A549 (cell line): ENCODE measurements at regions not wholly inside any gene's neighbourhood (a gene's known extent, or its start where the extent isn't known, plus 50 kb on each side); places are given as distances from the start of the nearest gene placed in this dataset.

Experiments used
- ATAC-seq, 2 experiments: fragments of 200-7000 bp in 1 of 2; fragments of >200 bp in 1 of 2; cut with Nextera tagmentation in 1 of 2; cut with Tn5 transposase in 1 of 2; 3 replicates each; pipeline versions ENCODE4 v1.8.0 to v1.9.1; 2018 to 2020; ENCODE audit warnings: mild to moderate bottlenecking in 1 of 2, moderate library complexity in 1 of 2
- CTCF ChIA-PET: fragments of 300-600 bp; sonication (Branson Sonifier 250); formaldehyde crosslinking; extraction: SDS; loops from one replicate; lab custom pipeline; 2021; ENCODE audit warnings: antibody characterized with exemption, inconsistent platforms; lab: Yijun Ruan, JAX
- POLR2A ChIA-PET: fragments of 350-600 bp; formaldehyde crosslinking; extraction: SDS; loops from one replicate; lab custom pipeline; 2021; ENCODE audit warnings: antibody characterized with exemption, inconsistent platforms; lab: Yijun Ruan, JAX
- DNase-seq, 2 experiments: peaks; one replicate each; pipeline versions ENCODE4 v3.0.0 to v3.0.0-alpha.2; 2011 to 2016; ENCODE audit warnings: low read depth in 1 of 2, low spot score in 1 of 2
- FAIRE-seq: peaks from 2 replicates; lab custom pipeline; 2011; peaks lifted over from hg19 to GRCh38; lab: Jason Lieb, UNC
- H3K27ac ChIP-seq, 2 experiments: fragments of >200 bp; sonication (Bioruptor Twin); formaldehyde crosslinking; 3 replicates each; pipeline ENCODE4 v1.5.1; 2016 to 2017
- H3K4me1 ChIP-seq: fragments of >200 bp; sonication (Bioruptor Twin); formaldehyde crosslinking; 3 replicates; pipeline ENCODE4 v1.6.1; 2016
- H3K4me2 ChIP-seq: fragments of >200 bp; sonication (Bioruptor Twin); formaldehyde crosslinking; 3 replicates; pipeline ENCODE4 v1.6.1; 2016
- H3K4me3 ChIP-seq: fragments of >200 bp; sonication (Bioruptor Twin); formaldehyde crosslinking; 3 replicates; pipeline ENCODE4 v1.5.1; 2016
- H3K9me3 ChIP-seq: fragments of >200 bp; sonication (Bioruptor Twin); formaldehyde crosslinking; 3 replicates; pipeline ENCODE4 v1.6.1; 2016
- CEBPB ChIP-seq, 2 experiments: fragments of >200 bp in 1 of 2; sonication (Bioruptor Twin) in 1 of 2; formaldehyde crosslinking in 1 of 2; IDR thresholded peaks; 2 replicates each; pipeline ENCODE4 v1.6.1; 2012 to 2016
- CHD4 ChIP-seq: fragments of 200-600 bp; sonication (generic); IDR thresholded peaks from 2 replicates; pipeline ENCODE4 v1.6.1; 2016; ENCODE audit warnings: antibody characterized with exemption, mild to moderate bottlenecking, borderline replicate concordance
- EHF ChIP-seq: fragments of 250-450 bp; sonication (Bioruptor Pico); IDR thresholded peaks from 2 replicates; pipeline ENCODE4 v1.5.0; 2020; ENCODE audit warnings: mild to moderate bottlenecking
- EP300 ChIP-seq, 2 experiments: fragments of >200 bp; sonication (Bioruptor Twin); formaldehyde crosslinking; IDR thresholded peaks; 2 replicates in 1 of 2; 3 replicates in 1 of 2; pipeline ENCODE4 v1.6.1; 2016 to 2017
- ESRRA ChIP-seq: fragments of 150-350 bp; IDR thresholded peaks from 2 replicates; pipeline ENCODE4 v1.6.1; 2014; ENCODE audit warnings: mild to moderate bottlenecking, low read length, borderline replicate concordance
- FOSB ChIP-seq: fragments of 250-450 bp; sonication (Bioruptor Pico); IDR thresholded peaks from 2 replicates; pipeline ENCODE4 v1.5.0; 2020; ENCODE audit warnings: mild to moderate bottlenecking, moderate library complexity
- FOSL2 ChIP-seq, 2 experiments: fragments of 450-650 bp in 1 of 2; fragments of >200 bp in 1 of 2; sonication (Bioruptor Twin) in 1 of 2; formaldehyde crosslinking; IDR thresholded peaks; 2 replicates each; pipeline versions ENCODE4 v1.5.0 to v1.6.1; 2016 to 2020; ENCODE audit warnings: mild to moderate bottlenecking in 1 of 2, moderate library complexity in 1 of 2
- JUNB ChIP-seq: fragments of >200 bp; sonication (Bioruptor Twin); formaldehyde crosslinking; IDR thresholded peaks from 2 replicates; pipeline ENCODE4 v1.6.1; 2016
- MAFK ChIP-seq: fragments of 450-650 bp; IDR thresholded peaks from 2 replicates; pipeline ENCODE4 v1.6.1; 2014; ENCODE audit not compliant: partially characterized antibody
- POLR2A ChIP-seq: IDR thresholded peaks from 2 replicates; pipeline ENCODE4 v1.6.1; 2012; ENCODE audit warnings: mild to moderate bottlenecking, low read length
- POLR2AphosphoS2 ChIP-seq: conservative IDR thresholded peaks from 2 replicates; pipeline ENCODE4 v1.6.1; 2012; ENCODE audit warnings: low read length, improper control_type of control experiment, inconsistent platforms
- RARB ChIP-seq: fragments of 250-450 bp; sonication (Bioruptor Pico); IDR thresholded peaks from 2 replicates; pipeline ENCODE4 v1.8.0; 2021; ENCODE audit warnings: mild to moderate bottlenecking, moderate library complexity
- RNF2 ChIP-seq: fragments of 200-600 bp; sonication (generic); IDR thresholded peaks from 2 replicates; pipeline ENCODE4 v1.6.1; 2016; ENCODE audit warnings: low read depth, mild to moderate bottlenecking, antibody characterized with exemption, moderate library complexity, borderline replicate concordance
- SMC3 ChIP-seq: fragments of >200 bp; sonication (Bioruptor Twin); formaldehyde crosslinking; IDR thresholded peaks from 3 replicates; pipeline ENCODE4 v1.6.1; 2018; ENCODE audit warnings: inconsistent platforms
- SREBF2 ChIP-seq: fragments of 450-650 bp; IDR thresholded peaks from 2 replicates; pipeline ENCODE4 v1.6.1; 2014; ENCODE audit warnings: mild to moderate bottlenecking, moderate library complexity
- TFCP2L1 ChIP-seq: fragments of 250-450 bp; sonication (Bioruptor Pico); IDR thresholded peaks from 2 replicates; pipeline ENCODE4 v1.5.0; 2021; ENCODE audit warnings: mild to moderate bottlenecking
- ZC3H11A ChIP-seq: fragments of 450-650 bp; IDR thresholded peaks from 2 replicates; pipeline ENCODE4 v1.6.1; 2014; ENCODE audit warnings: antibody characterized with exemption, mild to moderate bottlenecking
- ZNF302 ChIP-seq: fragments of 250-450 bp; sonication (Bioruptor Pico); IDR thresholded peaks from 2 replicates; pipeline ENCODE4 v1.9.0; 2021; ENCODE audit warnings: inconsistent platforms, mild to moderate bottlenecking, moderate library complexity
- ZSCAN20 ChIP-seq: fragments of 250-450 bp; sonication (Bioruptor Pico); IDR thresholded peaks from 2 replicates; pipeline ENCODE4 v1.8.0; 2022; ENCODE audit warnings: mild to moderate bottlenecking, moderate library complexity
- WGBS: methylation state at CpG from one replicate; pipeline ENCODE4 v1.1.6; 2017; ENCODE audit errors: missing lambda C conversion rate; 5-methylcytosine and 5-hydroxymethylcytosine counted together
- TF ChIP-seq, protein P1 (sequence below): fragments of 200-600 bp; sonication (generic); IDR thresholded peaks from 2 replicates; pipeline ENCODE4 v1.6.1; 2016; ENCODE audit warnings: antibody characterized with exemption, mild to moderate bottlenecking, moderate library complexity
- TF ChIP-seq, protein P2 (sequence below): IDR thresholded peaks from 2 replicates; pipeline ENCODE4 v1.6.1; 2012; ENCODE audit warnings: low read depth, borderline replicate concordance
- TF ChIP-seq, protein P3 (sequence below): fragments of >200 bp; sonication (Bioruptor Twin); formaldehyde crosslinking; IDR thresholded peaks from 3 replicates; pipeline ENCODE4 v1.6.1; 2016
- TF ChIP-seq, protein P4 (sequence below): fragments of 450-650 bp; IDR thresholded peaks from 2 replicates; pipeline ENCODE4 v1.6.1; 2014; ENCODE audit warnings: antibody characterized with exemption
- TF ChIP-seq, protein P5 (sequence below): fragments of 250-450 bp; sonication (Bioruptor Pico); IDR thresholded peaks from 2 replicates; pipeline ENCODE4 v1.5.0; 2020; ENCODE audit warnings: low read depth, mild to moderate bottlenecking, moderate library complexity
- TF ChIP-seq, protein P6 (sequence below): fragments of >200 bp; sonication (Bioruptor Twin); formaldehyde crosslinking; IDR thresholded peaks from 2 replicates; pipeline ENCODE4 v1.6.1; 2016

DNA sequence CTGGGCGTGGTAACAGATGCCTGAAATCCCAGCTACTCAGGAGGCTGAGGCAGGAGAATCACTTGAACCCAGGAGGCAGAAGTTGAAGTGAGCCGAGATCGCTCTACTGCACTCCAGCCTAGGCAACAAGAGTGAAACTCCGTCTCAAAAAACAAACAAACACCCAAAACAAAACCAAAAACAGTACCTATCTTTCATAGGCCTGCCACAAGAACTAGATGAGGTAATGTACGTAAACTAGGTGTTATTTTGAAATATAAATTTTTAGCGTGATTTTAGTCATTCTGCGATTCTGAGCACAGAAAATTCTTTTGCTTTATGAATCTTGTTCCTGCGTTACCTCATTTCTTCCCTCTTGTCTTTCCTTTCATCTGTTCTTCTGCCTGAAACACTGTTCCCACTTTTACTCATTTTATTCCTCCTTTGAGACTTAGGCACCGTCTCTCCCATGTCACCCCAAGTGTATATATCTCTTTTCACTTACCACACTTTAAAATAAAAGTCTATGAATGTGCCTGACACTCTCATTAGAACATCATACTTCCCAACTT lies 238.2 kb upstream of the HTR2A start (continued):
- TF ChIP-seq, protein P1, sequence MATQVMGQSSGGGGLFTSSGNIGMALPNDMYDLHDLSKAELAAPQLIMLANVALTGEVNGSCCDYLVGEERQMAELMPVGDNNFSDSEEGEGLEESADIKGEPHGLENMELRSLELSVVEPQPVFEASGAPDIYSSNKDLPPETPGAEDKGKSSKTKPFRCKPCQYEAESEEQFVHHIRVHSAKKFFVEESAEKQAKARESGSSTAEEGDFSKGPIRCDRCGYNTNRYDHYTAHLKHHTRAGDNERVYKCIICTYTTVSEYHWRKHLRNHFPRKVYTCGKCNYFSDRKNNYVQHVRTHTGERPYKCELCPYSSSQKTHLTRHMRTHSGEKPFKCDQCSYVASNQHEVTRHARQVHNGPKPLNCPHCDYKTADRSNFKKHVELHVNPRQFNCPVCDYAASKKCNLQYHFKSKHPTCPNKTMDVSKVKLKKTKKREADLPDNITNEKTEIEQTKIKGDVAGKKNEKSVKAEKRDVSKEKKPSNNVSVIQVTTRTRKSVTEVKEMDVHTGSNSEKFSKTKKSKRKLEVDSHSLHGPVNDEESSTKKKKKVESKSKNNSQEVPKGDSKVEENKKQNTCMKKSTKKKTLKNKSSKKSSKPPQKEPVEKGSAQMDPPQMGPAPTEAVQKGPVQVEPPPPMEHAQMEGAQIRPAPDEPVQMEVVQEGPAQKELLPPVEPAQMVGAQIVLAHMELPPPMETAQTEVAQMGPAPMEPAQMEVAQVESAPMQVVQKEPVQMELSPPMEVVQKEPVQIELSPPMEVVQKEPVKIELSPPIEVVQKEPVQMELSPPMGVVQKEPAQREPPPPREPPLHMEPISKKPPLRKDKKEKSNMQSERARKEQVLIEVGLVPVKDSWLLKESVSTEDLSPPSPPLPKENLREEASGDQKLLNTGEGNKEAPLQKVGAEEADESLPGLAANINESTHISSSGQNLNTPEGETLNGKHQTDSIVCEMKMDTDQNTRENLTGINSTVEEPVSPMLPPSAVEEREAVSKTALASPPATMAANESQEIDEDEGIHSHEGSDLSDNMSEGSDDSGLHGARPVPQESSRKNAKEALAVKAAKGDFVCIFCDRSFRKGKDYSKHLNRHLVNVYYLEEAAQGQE = no peak
- TF ChIP-seq, protein P2, sequence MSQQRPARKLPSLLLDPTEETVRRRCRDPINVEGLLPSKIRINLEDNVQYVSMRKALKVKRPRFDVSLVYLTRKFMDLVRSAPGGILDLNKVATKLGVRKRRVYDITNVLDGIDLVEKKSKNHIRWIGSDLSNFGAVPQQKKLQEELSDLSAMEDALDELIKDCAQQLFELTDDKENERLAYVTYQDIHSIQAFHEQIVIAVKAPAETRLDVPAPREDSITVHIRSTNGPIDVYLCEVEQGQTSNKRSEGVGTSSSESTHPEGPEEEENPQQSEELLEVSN = no peak

DNA sequence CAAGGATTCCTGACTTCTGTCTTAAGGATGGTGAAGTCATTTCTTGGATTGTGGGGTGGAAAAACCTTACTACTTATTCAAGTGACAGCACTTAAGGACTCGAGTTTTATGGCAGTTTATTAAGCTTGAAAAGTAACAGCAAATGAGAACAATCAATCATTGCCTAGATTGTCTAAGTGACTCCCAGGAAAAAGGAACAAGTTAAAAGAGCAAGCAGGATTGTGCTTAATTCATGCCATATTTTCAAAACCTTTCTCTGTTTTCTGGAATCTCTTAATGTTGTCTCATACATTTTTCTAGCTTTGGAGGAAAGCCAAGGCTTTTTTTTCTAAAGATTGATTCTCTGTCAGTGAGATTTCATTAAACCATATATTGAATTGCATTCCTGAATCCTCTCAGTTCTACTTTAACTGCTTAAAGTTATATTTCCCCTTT lies 236.2 kb upstream of the HTR2A start:
- CTCF ChIA-PET = interaction anchor here (0.6 kb wide), 1 partner anchor 245 kb away, joined by 3 read pairs; no protein-coding TSS in a partner anchor
- no peaks in the 10 kb centered on the region for H3K4me1 ChIP-seq
- no peak for FAIRE-seq
- H3K27ac ChIP-seq = no peak overlapping the region
- no peak for TF ChIP-seq SMC3
- H3K4me3 ChIP-seq = no peak overlapping the region
- H3K4me2 ChIP-seq = no peak overlapping the region
- DNase-seq = no peak
- POLR2A ChIA-PET = no interaction called here
- 12% methylated on average over 1 of the region's 1 CpG for WGBS
- no peaks in the 10 kb centered on the region for H3K9me3 ChIP-seq
- no peak for ATAC-seq

DNA sequence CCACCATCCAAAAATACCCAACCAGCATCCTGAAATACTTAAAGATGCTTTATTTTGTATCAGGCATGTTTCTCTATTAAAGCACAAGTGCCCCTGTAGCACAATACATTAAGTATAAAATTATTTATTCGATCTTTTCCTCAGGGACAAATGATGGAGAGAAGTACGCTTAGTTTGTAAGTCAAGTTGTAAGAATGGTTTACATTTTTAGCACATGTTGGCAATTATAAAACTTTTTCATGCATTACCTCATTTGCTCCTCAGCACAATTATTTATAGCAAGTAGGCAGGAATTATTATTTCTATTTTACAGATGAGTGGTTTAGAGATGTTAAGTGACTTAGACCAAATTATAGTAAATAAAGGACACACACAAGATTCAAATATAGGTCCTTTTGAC lies 232.6 kb upstream of the HTR2A start:
- H3K9me3 ChIP-seq = no peaks in the 10 kb centered on the region

DNA sequence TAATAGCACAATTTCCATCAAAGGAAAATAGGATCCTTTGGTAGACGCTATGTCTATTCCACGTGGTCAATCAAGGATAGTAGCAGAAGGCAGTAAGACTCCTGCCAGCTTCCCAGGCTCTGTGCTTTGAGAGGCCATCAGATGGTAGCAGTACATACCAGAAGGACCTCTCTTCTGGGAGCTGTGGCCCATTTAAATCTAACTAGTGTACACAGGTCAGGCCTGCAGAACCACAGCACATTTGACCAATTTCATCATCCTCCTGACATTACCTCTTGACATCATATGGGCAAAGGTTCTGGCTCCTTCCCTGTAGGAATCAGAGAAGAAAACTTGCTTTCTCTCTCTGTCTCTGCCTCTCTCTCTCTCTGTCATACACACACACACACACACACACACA lies 229.6 kb upstream of the HTR2A start:
- Histone ChIP-seq H3K4me1 (no peaks in the 10 kb centered on the region), H3K4me2 (no peak overlapping the region), H3K4me3 (no peak overlapping the region), H3K9me3 (no peaks in the 10 kb centered on the region), H3K27ac (no peak overlapping the region)
- no peak for FAIRE-seq
- TF ChIP-seq SMC3 (no peak), EHF (CRISPR knock-in tag) (no peak), POLR2A (no peak), FOSL2 (IDR thresholded peaks at IDR 0.05) (no peak), FOSL2 (CRISPR knock-in tag; IDR thresholded peaks at IDR 0.05) (no peak), CHD4 (no peak), TFCP2L1 (CRISPR knock-in tag) (no peak), ZSCAN20 (CRISPR knock-in tag) (no peak), ZC3H11A (no peak), SREBF2 (no peak), ZNF302 (no peak), RNF2 (no peak), RARB (CRISPR knock-in tag) (no peak), EP300 (IDR thresholded peaks at IDR 0.05) (no peak), MAFK (no peak)
- TF ChIP-seq, protein P3, sequence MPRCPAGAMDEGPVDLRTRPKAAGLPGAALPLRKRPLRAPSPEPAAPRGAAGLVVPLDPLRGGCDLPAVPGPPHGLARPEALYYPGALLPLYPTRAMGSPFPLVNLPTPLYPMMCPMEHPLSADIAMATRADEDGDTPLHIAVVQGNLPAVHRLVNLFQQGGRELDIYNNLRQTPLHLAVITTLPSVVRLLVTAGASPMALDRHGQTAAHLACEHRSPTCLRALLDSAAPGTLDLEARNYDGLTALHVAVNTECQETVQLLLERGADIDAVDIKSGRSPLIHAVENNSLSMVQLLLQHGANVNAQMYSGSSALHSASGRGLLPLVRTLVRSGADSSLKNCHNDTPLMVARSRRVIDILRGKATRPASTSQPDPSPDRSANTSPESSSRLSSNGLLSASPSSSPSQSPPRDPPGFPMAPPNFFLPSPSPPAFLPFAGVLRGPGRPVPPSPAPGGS = no peak
- TF ChIP-seq, protein P2 = no peak
- TF ChIP-seq, protein P4, sequence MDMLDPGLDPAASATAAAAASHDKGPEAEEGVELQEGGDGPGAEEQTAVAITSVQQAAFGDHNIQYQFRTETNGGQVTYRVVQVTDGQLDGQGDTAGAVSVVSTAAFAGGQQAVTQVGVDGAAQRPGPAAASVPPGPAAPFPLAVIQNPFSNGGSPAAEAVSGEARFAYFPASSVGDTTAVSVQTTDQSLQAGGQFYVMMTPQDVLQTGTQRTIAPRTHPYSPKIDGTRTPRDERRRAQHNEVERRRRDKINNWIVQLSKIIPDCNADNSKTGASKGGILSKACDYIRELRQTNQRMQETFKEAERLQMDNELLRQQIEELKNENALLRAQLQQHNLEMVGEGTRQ = no peak
- 12% methylated on average over 2 of the region's 2 CpGs for WGBS
- no peak for DNase-seq
- ChIA-PET POLR2A (no interaction called here), CTCF (no interaction called here)
- ATAC-seq = no peak

More for the DNA sequence above, 232.6 kb upstream of the HTR2A start:
- Histone ChIP-seq H3K4me1 (no peaks in the 10 kb centered on the region), H3K4me3 (no peak overlapping the region), H3K27ac (no peak overlapping the region), H3K4me2 (no peak overlapping the region)
- ATAC-seq (no peak), DNase-seq (no peak), FAIRE-seq (no peak)
- ChIA-PET CTCF (no interaction called here), POLR2A (no interaction called here)
- TF ChIP-seq SMC3 = no peak
- no peak for TF ChIP-seq FOSB
- TF ChIP-seq ESRRA = no peak
- no peak for TF ChIP-seq MAFK
- TF ChIP-seq JUNB = no peak
- no peak for TF ChIP-seq ZC3H11A
- TF ChIP-seq, protein P5, sequence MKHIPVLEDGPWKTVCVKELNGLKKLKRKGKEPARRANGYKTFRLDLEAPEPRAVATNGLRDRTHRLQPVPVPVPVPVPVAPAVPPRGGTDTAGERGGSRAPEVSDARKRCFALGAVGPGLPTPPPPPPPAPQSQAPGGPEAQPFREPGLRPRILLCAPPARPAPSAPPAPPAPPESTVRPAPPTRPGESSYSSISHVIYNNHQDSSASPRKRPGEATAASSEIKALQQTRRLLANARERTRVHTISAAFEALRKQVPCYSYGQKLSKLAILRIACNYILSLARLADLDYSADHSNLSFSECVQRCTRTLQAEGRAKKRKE (CRISPR knock-in tag) = no peak
- TF ChIP-seq POLR2AphosphoS2 = no peak
- TF ChIP-seq, protein P6, sequence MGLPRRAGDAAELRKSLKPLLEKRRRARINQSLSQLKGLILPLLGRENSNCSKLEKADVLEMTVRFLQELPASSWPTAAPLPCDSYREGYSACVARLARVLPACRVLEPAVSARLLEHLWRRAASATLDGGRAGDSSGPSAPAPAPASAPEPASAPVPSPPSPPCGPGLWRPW = no peak
- no peak for TF ChIP-seq CEBPB (IDR thresholded peaks at IDR 0.05)
- WGBS = 11% methylated on average over 2 of the region's 2 CpGs
